Left hindlimb (tissue), 1 donor: ENCODE measurements at regions not wholly inside any gene's neighbourhood (a gene's known extent, or its start where the extent isn't known, plus 50 kb on each side); places are given as distances from the start of the nearest gene placed in this dataset.

Experiments
- DNase-seq: peaks from one replicate; pipeline ENCODE4 v3.0.0-alpha.2; 2018

DNA sequence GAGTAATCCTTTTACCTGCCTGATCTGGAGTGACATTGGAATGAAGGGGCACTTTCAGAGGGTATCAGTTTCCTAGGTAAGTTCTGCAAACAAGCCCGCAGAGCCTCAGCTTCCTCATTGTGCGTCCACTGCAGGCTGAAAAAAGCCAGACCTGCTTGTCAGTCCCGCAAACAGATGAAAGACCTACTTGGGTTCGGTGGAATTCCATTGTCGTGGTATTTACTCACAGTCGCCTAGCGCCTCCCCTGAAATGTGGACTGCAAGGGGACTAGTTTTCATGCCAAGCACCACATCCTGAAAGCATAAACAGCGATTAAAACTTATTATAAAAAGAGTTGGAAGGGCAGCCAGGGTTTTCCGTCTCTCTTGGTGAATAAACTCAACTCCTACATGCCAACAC, 121.5 kb downstream of the PAX1 start:
- DNase-seq, result no peak

DNA sequence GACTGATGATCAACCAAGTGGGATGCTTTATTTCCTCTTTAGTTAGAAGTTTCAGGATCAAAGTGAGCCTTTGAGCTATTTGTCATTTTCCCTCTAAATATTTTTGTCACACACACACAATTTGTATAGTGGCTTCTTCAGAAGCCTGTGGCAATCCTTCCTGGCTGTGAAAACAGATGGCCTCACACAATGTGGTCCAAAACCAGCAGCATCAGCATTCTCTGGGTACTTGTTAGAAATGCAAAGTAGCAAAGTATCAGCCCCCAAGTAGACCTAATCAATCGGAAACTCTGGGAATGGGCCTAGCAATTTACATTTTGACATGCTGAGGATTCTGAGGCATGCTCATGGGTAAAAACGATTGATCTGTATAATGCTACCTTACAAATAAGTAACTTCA, 115.9 kb downstream of the PAX1 start:
- DNase-seq, result no peak

DNA sequence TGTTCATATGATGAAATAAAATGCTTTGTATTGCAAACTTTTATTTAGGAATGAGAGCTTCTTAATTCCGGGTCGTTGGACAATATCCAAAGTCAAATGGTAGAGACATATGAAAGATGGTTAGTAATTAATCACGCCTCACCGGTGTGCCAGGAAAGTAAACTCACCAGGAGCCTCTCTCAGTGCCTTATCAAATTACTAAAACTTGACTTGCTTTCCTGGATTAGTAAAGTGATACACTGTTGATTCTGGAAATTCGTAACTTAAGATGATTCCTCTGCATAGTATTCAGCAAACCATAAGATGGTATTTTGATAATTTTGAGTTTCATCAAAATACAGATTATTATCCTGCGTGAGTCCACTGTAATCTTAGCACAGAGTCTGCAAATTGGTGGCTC, 115.2 kb downstream of the PAX1 start:
- no peak for DNase-seq

DNA sequence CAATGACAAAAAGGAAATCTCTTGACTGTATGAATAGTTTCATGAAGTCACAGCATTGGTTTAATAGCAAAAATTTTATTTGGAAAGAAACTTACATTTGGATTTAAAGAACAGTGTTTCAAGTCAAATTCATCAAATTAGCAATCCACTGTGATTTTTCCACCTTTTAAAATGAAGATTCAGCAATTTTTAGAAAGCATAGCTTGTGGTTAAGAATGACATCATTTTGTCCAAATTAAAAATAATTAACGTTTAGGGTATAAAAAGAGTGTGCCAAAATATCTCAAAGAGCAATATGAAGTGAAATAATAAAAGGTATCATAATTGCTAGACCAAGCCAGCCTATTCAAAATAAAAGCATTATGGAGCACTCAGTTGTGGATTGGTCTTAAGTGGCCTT, 114.6 kb downstream of the PAX1 start:
- no peak for DNase-seq

DNA sequence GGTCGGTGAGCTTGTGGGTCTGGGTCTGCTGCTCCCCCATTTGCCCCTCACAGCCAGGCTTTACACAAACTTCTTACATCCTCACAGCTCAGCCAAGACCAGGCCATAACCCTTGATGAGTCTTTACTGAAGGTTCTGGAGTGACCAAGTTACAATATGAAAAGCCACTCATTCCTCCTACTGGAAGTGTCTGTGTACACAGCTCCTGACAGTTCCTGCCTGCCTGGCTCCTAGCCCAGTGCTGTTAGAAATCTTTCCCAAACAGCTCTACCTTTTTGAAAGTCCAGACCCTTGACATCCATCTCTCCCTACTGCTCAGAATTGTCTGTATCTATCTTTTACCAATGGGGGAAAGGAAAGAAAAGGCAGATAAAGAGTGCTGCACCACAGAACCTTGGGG, 106.9 kb downstream of the PAX1 start:
- DNase-seq, result no peak

DNA sequence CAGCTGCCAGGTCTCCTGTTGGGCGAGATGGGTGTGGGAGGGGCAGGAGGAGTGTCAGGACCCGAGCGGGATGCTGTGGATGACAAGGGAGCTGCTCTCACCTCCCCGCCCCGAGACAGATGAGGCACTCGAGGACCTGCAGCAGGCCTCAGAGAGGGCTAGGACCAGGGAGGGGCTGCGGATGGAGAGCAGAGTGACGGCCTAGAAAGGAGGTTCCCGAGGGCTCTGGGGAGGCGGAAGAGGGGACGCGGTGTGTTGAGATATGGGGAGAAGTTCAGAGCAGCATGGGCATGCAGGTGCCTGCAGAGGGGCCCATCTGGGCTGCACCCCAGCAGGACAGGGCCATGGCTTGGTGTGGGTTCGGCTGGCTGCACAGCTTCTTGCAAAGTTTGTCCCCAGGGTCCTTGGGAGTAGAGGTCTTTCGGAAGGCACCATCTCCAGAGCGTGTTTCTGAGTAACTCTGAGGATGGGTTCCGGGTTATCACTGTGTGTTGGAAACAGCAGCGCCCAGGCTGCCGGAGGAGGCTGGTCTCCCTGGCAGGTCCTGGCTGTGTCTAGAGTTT, 104.6 kb downstream of the PAX1 start:
- DNase-seq, result no peak

DNA sequence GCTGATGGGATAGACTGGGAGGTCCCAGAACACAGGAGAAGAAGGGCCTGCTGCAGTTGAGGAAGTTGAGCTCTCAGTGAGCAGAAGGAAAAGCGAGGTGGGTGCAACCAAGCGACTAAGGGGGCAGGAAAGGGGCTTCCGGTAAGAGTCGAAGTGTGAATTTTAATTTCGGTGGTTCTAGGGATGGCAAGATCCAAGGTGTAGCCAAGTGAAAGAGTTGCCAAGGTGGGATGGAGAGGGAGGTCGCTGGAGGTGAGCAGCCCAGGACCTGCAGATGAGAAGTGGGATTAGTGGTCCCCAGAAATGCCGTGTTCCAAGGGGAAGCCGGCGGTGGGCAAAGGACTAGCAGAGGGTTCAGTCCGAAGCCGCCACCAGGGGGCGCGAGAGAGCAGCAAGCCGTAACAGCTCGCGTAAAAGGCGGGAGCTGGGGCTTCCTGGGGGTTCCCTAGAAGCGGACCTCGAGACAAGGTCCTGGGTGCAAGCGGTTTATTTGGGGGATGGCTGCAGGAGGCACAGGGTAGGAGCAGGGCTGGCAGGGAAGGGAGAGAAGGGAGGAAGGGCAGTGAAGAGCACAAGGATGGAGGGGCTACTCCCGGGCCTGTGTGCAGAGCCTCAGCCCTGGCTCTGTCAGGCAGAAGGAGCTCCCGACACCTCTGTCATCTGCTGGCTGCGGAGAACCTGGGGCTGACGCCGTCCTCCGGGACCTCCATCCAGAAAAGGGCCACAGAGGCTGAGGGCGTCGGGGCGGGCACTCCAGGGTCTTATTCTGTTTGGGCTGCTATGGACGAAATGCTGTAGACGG, 103.6 kb downstream of the PAX1 start:
- DNase-seq, result no peak

DNA sequence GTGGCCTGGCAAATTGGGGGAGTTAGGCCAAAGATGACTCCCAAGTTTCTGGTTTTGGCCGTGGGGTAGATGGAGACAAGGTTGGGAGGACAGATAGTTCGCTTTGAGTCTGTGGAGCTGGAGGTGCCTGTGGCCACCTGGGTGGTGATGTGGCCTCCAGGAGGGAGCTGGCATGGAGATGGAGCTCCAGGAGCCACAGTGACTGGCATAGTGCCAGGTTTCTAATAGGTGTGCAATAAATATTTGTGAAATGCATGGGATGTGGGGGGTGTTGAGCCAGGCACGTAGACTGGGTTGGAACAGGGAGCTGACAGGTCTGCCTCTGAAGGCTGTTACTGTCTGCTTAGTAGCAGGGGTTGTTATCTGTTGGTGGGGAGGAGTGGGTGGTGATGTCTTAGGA, 102.7 kb downstream of the PAX1 start:
- no peak for DNase-seq

DNA sequence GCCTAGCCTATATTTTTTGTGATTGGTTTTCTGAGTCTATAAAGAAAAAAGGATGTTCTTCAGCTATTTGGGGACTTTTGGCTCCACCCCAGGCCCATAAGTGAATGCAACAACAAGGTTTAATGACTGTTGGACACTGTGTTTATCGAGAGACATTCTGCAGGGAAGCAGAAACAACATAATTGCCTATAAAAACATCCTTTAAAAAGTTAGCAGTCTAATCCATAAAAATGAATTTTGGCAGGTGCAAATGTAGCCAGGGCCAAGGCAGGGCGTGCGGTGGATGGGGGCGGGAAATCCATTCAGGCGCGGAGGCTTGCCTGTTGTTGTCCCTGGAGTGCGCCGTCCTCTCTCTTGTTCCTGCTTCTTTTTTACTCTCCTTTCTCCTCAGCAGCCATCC, 99.3 kb downstream of the PAX1 start:
- DNase-seq, result peak; percentile 64

DNA sequence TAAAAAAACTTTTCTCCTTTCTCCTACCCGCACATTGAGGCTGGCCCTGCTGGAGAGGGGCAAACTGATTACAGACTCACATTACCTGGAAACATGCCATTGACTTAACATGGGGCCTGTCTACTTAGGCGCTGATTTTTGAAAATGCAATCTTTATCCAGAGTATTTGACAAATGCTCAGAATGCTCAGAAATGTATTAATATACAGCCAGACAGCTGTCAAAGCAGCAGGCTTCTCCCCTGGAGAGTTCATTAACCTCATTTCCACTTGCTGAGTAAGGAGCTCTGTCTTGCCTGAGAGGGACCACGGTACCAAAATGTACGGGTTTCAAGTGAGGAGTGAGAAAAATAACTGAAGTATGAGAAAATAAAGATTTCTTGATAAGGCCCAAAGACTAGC, 95.7 kb downstream of the PAX1 start:
- no peak for DNase-seq

DNA sequence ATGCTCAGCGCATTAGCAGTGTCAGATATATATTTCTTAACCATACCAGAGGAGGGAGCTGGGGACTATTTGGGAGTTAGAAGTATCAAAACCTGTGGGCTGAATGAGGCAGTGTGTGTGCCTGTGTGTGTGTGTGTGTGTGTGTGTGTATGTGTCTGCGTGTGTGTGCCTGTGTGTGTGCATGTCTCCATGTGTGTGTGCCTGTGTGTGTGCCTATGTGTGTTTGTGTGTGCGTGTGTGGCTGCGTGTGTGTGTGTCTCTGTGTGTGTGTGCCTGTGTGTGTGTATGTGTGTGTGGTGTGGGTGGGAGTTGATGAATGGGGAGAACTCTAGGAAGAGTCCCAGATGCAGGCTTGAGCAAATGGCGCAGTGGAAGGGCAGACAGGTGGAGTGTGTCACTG, 92.9 kb downstream of the PAX1 start:
- no peak for DNase-seq

DNA sequence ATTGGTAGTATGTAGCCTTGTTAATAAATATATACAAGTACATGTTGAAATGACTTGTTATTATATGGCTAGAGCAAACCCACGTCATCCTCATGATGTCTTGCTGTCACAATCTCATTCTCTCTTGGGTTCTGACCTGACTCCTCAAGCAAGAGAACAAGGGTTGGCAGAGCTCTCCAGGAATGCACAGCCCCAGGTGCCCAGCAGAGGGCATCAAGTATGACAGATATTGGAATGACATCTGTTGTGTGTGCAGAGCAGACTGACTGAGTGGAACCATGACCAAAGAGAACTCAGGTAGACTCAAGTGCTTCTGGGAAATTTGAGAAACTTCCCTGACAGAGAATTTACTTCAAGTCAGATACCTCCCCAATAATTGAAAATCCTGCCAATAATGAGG, 90.6 kb downstream of the PAX1 start:
- no peak for DNase-seq

DNA sequence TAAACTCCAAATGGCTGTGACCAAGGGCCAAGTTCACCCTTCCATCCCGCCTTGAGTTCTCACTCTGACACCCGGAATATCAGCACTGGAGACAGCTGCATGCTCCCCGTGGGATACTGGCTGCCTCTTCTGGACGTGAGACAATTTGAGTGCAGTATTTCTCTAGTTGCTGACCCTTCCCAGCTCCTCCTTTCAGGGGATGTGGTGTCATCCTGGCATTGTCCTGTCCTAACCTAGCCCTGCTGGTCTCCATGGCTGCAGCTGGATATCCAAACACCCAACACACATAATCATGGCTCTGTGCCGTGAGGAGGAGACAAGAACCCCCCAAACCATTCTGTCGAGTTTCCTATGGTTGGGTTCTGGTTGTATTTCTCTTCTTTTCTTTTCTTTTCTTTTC, 82.6 kb downstream of the PAX1 start:
- no peak for DNase-seq

DNA sequence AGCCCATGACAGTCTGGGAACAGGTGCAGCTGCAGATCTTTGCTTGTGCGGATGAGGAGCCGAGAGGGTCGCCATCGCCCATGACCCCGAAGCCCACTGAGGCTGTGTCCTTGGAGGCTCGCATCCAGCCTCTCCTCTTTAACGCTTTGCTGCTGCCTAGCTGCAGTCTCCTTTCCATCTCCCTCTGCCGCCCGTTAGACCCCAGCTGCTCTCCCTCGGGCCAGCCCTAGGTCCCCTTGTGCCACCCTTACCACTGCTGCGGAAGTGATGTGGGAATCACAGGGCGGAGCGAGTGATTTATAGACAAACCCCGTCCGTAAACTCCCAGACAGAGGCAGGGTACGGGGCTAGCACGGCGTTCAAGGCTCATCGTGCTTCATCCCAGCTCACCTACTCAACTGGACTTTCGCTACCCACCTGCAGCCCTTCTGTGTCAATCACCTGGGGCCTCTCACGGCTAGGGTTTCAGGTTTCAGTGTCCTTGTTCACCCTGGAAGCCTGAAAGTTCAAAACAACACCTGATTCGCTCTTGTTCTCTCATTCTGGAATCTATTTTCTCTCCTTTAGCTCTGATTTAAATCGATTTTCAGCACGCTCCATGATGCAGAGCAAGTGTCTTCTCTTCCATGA, 76.1 kb downstream of the PAX1 start:
- DNase-seq, result no peak

DNA sequence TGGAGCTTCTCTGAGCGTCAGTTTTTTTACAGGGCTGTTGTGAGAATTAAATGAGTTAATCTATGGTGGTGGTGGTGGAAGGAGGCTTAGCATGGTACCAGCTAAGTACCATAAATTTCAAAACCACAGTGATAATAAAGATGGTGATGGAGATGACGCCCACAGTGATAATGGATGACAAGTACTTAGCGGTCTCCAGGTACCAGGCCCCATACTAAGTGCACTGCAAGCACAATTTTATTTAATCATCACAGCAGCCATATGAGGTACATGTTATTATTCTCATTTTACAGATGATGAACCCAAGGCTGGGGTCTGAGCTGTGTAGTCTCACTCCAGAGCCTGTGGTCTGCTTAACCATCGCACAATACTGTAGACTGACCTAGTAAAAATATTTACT, 75.1 kb downstream of the PAX1 start:
- no peak for DNase-seq
